A204.1 (cell line): ENCODE measurements at regions not wholly inside any gene's neighbourhood (a gene's known extent, or its start where the extent isn't known, plus 50 kb on each side); places are given as distances from the start of the nearest gene placed in this dataset.
"Not testable (repeated sequence)": the region's sequence is repeated elsewhere in the genome, so short reads cannot be mapped to it uniquely, and the experiment has no call there.

ENCODE experiments used
- FAIRE-seq: peaks from 2 replicates; lab custom pipeline; 2012; peaks lifted over from hg19 to GRCh38; lab: Jason Lieb, UNC

GRCh38 chr12:114850661-114851275 lies 166.8 kb upstream of the TBX3 start:
- FAIRE-seq, result no peak

DNA sequence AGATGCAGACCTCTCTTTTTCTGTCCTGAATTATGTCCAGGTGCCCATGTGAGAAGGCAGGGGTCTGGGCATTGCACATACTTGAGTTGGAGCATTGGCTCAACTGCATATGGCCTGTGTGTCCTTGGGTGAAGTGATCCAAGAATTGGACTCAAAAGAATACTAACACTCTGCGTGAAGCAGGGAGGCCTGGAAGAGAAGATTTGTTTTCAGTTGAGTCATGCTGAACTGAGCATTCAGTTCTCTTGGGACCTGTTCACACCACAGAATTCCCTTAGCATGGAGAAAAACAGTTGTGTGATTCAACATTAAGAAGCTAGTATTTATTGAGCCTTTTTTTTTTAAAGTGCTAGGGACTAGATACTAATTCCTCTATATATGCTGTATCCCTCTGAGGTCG lies 164.7 kb upstream of the TBX3 start:
- no peak for FAIRE-seq

DNA sequence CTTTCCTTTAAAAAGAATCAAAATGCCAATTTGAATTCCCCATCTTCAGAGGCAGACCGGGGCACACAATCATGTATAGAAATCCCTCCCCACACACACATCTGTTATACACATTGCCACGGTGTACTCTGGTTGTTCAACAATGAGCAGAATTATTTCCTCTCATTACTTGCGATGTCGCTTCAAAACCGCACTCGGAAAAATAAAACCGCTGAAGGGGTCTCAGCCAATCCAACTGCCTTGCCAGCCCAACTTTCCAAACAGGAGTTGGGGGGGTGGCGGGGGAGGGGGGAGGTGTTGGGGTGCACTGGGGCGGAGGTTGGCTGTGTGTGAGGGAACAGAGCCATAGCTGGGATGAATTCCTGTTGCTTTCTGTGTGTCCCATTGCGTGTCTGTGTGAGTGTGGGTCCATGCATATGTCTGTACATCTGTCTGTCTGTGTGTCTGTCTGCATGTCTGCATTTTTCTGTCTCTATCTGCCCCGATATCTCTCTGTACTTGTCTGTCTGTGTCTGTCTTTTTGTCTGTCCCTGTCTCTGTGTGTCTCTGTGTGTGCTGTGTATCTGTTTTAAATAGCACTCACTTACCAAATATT lies 163.6 kb upstream of the TBX3 start:
- FAIRE-seq, result no peak

- no peak for FAIRE-seq
Measured at GRCh38 chr12:114846771-114847170, 162.8 kb upstream of the TBX3 start.

- no peak for FAIRE-seq
Measured at GRCh38 chr12:114841557-114842251, 157.7 kb upstream of the TBX3 start.

DNA sequence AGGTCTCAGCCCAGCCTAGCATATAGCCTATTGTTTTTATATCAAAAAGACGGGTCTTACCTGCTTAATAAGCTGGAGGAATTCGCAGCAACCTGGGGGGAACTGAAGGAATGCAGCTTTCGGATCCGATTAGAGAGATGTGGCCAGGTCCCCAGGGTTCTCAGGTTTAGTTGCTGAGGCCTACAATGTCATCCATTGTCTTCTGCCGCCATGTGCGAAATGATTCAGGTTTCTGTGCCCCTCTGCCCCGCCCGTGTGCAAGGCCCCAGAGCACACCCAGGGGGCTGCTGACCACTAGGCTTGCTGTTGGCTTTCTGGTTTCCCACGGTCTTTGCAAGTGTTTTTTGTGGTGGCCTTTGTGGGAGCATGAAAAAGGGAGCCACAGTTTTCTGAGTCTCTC lies 154.5 kb upstream of the TBX3 start:
- FAIRE-seq, result no peak

- no peak for FAIRE-seq
Measured at GRCh38 chr12:114836609-114837008, 152.6 kb upstream of the TBX3 start.

GRCh38 chr12:114835031-114835430 lies 151.1 kb upstream of the TBX3 start:
- no peak for FAIRE-seq

- FAIRE-seq, result no peak
Measured at GRCh38 chr12:114834621-114835020, 150.6 kb upstream of the TBX3 start.

DNA sequence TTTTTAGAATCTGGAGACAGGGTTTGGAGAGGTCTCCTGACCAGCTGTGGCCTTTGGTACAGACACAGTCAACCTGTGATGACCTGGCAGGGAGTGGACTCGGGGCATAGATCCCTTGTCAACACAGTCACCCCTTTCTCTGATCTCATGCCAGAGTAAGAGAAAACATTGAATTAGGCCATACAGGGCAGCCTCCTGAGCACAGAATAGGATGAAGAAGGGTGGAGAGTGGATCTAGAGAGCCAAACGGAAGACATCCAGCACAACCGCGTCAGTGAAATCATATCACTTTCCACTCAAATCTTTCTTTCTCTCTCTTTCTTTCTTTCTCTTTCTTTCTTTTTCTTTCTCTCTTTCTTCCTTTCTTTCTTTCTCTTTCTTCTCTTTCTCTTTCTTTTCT lies 145.9 kb upstream of the TBX3 start:
- FAIRE-seq, result no peak

DNA sequence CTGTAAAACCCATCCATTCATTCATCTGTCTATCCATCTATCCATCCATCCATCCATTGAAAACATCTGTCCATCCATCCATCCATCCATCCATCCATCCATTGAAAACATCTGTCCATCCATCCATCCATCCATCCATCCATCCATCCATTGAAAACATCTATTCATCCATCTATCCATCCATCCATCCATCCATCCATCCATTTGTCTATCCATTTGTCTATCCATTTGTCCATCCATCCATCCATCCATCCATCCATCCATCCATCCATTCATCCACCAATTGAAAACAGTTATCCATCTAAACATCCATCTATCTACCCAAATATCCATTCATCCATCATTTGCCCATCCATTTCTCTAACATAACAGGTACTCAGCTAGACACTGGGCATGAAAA lies 145.3 kb upstream of the TBX3 start:
- not testable (repeated sequence) for FAIRE-seq

DNA sequence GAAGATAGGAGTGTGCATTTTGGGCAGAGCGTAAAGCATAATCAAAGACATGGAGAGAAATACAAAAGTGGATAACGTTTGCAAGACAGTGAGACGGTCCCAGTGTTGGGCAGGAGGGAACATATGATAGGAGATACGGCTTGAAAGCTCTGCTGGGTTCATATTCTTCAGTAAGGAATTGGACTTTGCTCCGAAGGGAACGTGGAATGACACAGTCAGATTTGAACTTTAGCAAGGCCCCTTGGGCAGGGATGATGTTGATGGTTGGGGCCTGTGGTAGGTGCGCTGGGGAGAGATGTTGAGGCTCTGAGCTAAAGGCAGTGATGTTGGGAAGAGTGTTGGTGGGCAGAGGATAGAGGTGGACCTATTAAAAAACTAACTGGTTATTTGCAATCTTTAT lies 143.5 kb upstream of the TBX3 start:
- FAIRE-seq, result no peak

- FAIRE-seq, result no peak
Measured at GRCh38 chr12:114826244-114826643, 142.3 kb upstream of the TBX3 start.

- no peak for FAIRE-seq
Measured at GRCh38 chr12:114823724-114824123, 139.7 kb upstream of the TBX3 start.

GRCh38 chr12:114821570-114821969 lies 137.6 kb upstream of the TBX3 start:
- no peak for FAIRE-seq

DNA sequence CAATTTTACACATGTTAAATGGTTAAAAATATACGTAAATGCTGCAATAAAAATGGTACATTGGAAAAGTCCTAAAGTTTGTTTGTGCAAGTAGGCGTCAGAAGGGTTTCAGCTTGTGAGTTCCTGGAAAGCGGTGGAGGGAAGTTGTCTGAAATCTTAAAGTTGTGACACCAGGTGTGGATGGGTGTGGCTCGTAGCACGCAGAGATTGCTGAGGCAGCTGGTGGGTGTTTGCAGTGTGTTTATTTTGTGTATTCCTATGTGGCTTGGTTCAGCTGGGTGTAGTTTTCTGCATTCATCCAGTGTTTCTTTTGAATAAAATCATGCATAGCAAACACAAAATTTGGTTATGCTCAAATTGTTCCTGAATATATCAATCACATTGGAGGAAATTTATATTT lies 136.8 kb upstream of the TBX3 start:
- FAIRE-seq, result no peak

GRCh38 chr12:114817571-114818425 lies 133.8 kb upstream of the TBX3 start:
- FAIRE-seq, result no peak

- FAIRE-seq, result no peak
Measured at GRCh38 chr12:114815026-114815795, 131.2 kb upstream of the TBX3 start.

- no peak for FAIRE-seq
Measured at GRCh38 chr12:114812858-114813761, 129.1 kb upstream of the TBX3 start.

GRCh38 chr12:114812384-114812783 lies 128.4 kb upstream of the TBX3 start:
- no peak for FAIRE-seq

GRCh38 chr12:114809097-114809496 lies 125.1 kb upstream of the TBX3 start:
- FAIRE-seq, result no peak
